HK-2 (cell line): ENCODE measurements at regions not wholly inside any gene's neighbourhood (a gene's known extent, or its start where the extent isn't known, plus 50 kb on each side); places are given as distances from the start of the nearest gene placed in this dataset.
"Not testable (repeated sequence)": the region's sequence is repeated elsewhere in the genome, so short reads cannot be mapped to it uniquely, and the experiment has no call there.

Experiments
- DNase-seq: peaks from one replicate; pipeline ENCODE4 v3.0.0-alpha.2; 2018; ENCODE audit not compliant: unreplicated experiment

- not testable (repeated sequence) for DNase-seq
These were observed 121.4 kb upstream of the TNRC6C start for GRCh38 chr17:77837072-77837471.

- DNase-seq: no peak
These were observed 120.6 kb upstream of the TNRC6C start for GRCh38 chr17:77837917-77838316.

DNA sequence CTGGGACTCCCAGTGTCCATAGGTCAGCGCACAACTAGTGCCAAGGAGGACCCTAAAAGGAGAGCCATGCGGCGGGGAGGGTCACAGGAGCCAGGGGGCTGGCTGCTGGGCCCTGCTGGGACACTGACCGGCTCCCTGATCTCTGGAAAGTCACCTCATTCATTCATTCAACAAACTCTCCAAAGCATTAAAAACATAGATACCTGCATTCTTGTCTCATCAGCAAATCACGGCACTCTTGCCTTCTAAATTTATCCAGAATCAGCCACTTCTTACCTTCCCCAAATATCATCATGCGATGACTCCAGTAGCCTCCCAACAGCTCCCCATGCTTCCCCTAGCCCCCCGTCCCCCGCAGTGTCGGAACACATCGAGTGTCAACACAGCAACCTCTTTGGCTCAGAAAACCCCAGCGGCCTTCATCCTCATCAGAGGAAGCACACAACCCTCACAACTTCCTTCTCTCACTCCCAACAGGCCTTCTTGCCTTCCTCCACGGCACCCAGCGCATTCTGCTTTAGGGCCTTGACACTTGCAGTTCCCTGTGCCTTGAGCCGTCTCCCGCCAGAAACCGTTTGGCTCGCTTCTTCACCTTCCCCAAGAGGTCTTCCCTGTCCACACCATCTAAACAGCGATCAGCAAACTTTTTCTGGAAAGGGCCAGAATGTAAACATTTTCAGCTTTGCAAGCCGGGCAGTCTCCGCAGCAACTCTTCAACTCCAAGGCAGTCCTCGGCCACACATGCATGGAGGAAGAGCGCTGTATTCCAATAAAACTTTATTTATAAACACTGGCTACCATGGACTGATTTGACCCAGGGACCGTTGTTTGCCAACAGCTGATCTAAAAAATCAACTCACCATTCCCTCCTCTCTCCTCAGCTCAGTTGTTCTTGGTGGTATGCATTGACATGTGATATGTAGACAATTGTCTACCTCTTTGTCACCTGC is 119.5 kb upstream of the TNRC6C start:
- DNase-seq: no peak

DNA sequence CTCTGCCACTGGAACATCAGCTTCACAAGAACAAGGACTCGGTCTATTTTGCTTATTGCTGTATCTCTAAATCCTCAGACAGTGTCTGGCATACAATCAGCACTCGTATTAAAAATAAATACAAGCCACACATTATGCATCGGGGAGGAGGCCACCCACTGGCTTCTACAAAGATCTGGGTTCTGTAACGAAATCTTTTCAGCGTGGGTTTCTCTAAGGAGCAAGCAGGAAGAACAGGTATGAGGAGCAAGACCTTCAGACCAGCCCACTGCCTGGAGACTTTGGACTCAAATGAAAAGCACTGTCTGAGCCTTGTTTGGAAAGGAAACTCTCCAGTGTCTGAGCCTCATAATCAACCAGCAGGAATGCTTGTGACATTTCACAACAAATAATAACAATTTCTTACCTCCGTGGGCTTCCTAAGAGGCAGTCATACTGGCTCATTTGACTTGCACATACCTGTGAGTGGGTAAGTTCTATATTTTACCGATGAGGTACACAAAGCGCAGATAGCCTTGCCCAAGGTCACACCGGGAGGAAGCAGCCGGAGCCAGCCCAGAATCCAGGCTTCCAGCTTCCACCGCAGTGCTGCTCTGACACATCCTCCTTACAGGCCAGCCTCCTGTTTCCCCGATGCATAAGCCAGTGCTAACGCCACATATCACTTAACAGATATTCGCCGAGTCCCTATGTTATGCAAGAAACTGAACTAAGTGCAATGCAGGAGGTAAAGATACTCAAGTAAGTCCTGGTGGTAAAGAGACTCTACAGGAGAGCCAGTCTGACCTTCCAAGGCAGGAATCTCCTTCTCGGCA is 118.6 kb upstream of the TNRC6C start:
- DNase-seq: no peak

- no peak for DNase-seq
These were observed 117.9 kb upstream of the TNRC6C start for GRCh38 chr17:77840513-77841165.

DNA sequence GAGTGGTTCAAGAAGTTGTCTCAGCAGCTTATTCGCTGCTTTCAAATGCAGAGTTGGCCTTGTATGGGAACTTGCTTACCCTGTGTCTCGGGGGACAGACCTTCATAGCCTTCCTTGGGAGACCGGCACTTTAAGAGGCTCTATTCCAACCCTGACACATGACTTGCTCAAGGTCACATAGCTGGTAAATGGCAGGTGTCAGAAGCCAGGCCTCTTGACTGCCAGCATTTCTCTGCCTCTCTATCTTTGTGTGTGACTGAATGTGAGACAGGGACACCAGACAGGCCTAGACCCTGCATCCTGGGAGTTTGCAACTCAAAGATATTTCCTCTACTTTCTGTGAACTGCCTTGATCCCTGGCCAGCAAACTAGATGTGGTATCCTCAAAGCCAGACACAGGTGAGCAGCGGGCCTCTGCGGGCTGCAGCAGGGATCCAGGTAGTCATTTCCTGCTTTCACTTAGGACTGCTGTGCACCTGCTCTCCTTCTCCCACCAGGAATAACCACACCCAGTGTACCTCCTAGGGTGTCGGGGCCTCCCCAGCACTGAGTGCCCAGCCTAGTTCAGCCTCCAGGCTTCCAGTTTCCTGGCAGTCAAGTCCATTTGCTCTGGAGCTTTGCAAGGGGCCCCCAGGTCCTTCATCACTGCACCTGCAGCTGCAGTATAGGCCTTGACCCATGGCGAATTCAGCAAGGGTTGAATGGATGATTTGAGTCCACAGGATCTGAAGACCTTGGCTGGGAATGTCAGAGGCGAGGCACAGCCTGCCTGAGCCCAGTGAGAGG is 116.6 kb upstream of the TNRC6C start:
- DNase-seq: no peak

- no peak for DNase-seq
These were observed 115.9 kb upstream of the TNRC6C start for GRCh38 chr17:77842528-77843147.

DNA sequence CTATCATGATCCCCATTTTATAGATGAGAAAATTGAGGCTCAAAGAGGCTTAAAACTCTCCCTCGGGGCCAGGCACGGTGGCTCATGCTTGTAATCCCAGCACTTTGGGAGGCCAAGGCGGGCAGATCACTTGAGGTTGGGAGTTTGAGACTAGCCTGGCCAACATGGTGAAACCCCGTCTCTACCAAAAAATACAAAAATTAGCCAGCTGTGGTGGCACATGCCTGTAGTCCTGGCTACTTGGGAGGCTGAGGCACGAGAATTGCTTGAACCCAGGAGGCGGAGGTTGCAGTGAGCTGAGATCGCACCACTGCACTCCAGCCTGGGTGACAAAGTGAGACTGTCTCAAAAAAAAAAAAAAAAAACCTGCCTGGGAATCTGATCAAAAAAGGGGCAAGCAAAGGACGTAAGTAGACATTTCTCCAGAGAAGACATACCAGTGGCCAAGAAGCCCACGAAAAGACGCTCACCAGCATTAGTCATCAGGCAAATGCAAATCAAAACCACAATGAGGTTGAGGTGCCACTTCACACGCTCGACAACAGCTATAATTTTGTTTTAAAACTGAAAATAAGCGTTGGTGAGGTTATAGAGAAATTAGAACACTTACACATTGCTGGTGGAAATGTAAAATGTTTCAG is 115.1 kb upstream of the TNRC6C start:
- DNase-seq: peak; percentile 22

DNA sequence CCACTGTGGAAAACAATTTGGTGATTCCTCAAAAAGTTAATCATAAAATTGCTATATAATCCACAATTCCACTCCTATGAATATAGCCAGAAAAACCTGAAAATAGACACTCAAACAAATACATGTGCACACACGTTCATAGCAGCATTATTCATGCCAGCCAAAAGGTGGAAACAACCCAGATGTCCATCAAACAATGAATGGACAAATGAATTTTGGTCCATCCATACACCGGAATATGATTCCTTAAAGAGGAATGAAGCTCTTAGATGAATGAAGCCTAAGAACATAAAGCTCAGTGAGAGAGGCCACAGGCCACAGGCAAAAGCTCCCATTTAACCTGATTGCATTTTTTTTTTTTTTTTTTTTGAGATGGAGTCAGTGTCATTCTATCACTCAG is 114.6 kb upstream of the TNRC6C start:
- no peak for DNase-seq

DNA sequence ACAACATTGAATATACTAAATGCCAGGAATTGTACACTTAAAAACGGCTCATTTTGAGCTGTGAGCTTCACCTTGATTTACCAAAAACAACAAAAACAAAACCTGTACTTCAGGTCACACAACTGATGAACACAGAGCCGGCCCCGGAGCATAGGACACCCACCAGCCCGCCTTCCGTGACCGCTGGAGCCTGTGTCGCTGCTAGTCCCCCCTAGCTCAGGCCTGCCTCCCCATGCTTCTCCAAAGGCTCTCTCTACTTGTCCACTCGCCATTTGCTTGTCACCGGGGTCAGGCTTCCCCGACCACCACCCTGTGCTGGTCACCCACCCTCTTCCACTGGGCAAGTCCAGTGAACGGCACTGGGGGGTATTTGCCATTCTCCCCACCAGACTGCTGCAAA is 113.8 kb upstream of the TNRC6C start:
- DNase-seq: no peak

DNA sequence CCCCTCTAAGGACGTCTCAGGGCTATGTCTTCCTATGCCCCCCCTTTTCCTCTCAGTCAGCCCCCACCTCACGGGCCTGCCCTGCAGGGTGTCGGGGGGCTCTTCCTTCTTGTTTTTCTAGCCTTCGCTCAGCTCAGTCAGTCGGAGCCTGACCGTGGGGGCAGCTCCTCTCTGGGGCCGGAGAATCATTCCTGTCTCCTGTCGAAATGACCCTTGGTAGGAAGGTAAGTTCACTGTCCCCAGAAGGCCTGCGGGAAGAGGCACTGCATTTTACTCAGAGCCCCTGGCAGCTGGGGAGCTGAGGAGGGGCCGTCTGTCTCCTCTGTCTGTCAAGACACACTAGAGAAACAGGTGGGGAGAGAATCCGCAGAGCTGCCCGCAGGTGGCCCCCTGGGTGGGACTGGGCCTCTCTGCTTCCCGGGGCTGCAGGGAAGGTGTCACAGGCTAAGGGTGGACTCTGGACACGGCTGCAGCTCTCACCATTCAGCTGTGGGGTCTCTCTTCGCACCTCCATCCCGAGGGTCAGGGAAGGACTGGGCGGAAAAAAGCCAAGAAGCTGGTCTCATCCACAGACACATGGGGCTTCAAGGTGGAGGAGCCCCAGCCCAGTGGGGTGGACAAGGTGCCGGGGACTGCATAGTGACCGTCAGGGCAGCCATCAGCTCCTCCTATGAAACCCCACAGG is 112.8 kb upstream of the TNRC6C start:
- no peak for DNase-seq

DNA sequence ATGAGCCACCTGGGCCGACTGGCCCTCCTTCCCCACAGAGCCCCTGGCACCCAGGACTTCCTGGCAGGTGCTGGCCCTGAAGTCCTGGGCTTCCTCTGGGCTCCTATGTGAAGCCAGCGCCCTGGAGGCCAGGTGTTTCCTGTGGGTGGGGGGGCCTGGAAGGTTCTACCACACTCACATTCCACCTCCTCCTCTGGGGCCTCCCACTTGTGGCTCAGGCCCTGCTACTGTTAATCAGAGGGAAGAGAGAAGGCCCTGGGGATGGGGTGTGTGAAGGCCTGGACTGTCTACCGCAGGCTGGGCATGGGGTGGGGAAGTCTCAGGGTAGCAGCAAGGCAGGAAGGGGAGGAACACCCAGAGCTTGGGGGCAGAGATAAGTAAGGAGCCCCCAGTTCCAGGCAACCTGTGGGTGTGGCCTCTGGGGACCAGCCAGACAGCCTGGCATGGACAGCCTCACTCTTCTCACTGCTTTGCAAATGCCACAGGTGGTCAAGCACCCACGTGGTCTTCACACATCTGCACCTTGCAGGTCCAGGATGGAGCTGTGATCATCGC is 111.9 kb upstream of the TNRC6C start:
- DNase-seq: no peak

GRCh38 chr17:77847221-77848085 is 111.0 kb upstream of the TNRC6C start:
- DNase-seq: no peak

DNA sequence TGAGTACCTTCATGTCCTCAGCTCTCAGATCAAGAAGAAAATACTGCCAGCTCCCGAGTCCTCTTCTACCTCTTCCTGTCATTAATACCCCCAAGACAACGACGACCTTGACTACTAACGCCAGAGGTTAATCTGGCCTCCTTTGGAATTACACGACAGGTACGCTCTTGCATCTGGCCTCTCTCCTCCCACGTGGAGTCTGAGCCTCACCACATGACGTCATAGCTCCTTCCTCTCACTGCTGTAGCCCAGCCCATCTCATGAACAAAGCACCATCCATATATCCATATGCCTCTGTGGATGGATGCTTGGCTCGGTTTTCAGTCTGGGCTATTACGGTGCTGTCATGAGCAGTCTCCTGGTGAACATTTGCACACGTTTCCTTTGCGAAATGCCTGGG is 110.2 kb upstream of the TNRC6C start:
- DNase-seq: no peak

GRCh38 chr17:77849239-77849638 is 109.3 kb upstream of the TNRC6C start:
- no peak for DNase-seq

DNA sequence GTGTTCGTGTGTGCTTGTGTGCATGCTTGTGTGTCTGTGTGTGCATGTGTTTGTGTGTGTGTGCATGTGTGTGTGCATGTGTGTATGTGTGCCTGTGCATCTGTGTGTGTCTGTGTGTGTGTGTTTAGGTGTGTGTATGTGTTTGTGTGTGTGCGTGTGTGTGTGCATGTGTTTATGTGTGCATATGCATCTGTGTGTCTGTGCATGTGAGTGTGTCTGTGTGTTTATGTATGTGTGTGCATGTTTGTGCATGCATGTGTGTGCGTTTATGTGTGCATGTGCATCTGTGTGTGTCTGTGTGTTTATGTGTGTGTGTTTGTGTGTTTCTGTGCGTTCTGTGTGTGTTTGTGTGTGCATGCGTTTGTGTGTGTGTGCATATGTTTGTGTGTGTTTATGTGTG is 106.6 kb upstream of the TNRC6C start:
- DNase-seq: no peak

DNA sequence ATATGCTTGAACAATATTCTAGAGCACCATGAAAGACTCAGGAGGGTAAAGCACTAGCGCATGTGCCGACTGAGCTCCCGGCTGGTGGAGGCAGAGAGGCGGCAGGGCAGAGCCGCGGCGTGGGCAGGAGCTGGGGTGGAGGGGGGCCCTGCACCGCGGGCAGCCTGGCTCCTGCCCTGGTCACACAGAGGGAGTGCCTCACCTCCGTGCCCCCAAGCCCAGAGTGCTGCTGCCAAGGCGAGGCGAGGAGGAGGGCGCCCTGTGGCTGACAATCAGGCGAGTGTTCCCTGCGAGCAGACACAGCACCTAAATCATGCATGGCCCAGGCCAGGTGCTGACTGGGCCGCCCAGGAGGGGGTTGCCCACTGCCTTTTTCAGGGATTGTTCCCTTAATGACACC is 105.8 kb upstream of the TNRC6C start:
- DNase-seq: no peak

DNA sequence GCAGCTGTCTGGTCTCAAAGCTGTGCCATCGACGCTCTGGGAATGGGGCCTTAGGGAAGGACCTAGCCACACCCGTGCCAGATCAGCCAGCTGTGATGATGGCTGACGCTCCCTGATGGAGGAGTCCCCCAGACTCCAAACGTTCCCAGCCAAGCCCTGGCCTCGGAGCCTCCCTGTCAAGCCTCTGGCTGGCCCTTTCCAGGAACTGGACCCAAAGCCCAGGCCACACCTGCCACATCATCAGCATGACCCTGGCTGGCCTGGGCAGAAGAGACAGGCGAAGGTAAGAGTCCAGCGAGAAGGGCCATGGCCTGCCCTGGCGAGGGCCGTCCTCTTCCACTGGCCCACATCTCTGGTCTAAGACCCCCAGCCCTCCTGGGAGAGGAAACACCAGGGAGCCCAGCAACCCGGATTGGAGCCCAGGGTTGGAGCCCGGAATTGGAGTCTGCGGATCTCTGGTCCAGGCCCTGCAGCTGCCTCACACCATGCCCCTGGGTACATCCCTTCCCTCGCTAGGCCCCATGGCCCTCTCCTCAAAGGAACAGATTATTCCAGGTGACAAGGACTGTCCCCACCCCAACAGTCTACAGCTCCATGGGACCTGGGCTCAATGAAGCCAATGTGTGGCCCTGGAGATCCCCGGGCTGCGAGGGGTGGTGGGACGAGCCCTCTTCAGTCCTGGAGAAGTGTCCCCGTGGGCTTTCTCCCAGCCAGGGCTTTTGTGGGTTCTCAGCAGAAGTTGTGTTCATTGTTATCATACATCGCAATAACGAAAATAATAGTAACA is 105.1 kb upstream of the TNRC6C start:
- DNase-seq: no peak
